ENCODE measurements at regions not wholly inside any gene's neighbourhood (a gene's known extent, or its start where the extent isn't known, plus 50 kb on each side); places are given as distances from the start of the nearest gene placed in this dataset.

GRCh38 chr11:29334776-29335130, 682.1 kb downstream of the KCNA4 start (continued):
- TF ChIP-seq ZNF658 (tag by site-specific recombination; IDR thresholded peaks at IDR 0.05) (no peak), ZFP69B (tag by site-specific recombination; IDR thresholded peaks at IDR 0.05) (no peak), PATZ1 (tag by site-specific recombination; IDR thresholded peaks at IDR 0.05) (no peak), PRDM2 (tag by site-specific recombination; IDR thresholded peaks at IDR 0.05; ENCODE audit: borderline replicate concordance) (no peak), ZNF175 (tag by site-specific recombination; IDR thresholded peaks at IDR 0.05) (no peak), TRIM28 (IDR thresholded peaks at IDR 0.05; ENCODE audit: borderline replicate concordance, low read length) (no peak), PRDM4 (tag by site-specific recombination; IDR thresholded peaks at IDR 0.05) (no peak), ZBTB26 (tag by site-specific recombination; optimal IDR thresholded peaks at IDR 0.05) (no peak), ZEB2 (tag by site-specific recombination; IDR thresholded peaks at IDR 0.05) (no peak), ZNF639 (tag by site-specific recombination; IDR thresholded peaks at IDR 0.05) (no peak), ZNF335 (tag by site-specific recombination; conservative IDR thresholded peaks at IDR 0.05) (no peak), ZNF513 (tag by site-specific recombination; IDR thresholded peaks at IDR 0.05) (no peak), KLF17 (tag by site-specific recombination; IDR thresholded peaks at IDR 0.05) (no peak), ZXDB (tag by site-specific recombination; IDR thresholded peaks at IDR 0.05) (no peak), AEBP2 (tag by site-specific recombination; IDR thresholded peaks at IDR 0.05; ENCODE audit: borderline replicate concordance) (no peak), ZBTB8A (tag by site-specific recombination; IDR thresholded peaks at IDR 0.05) (no peak)
